GM19239 (cell line): ENCODE measurements at regions not wholly inside any gene's neighbourhood (a gene's known extent, or its start where the extent isn't known, plus 50 kb on each side); places are given as distances from the start of the nearest gene placed in this dataset.
"Not testable (repeated sequence)": the region's sequence is repeated elsewhere in the genome, so short reads cannot be mapped to it uniquely, and the experiment has no call there.

Experiments used
- DNase-seq: peaks from one replicate; pipeline ENCODE4 v3.0.0; 2011; ENCODE audit warnings: low spot score; ENCODE audit not compliant: insufficient read length
- FAIRE-seq: peaks from 2 replicates; lab custom pipeline; 2011; peaks lifted over from hg19 to GRCh38; lab: Jason Lieb, UNC

DNA sequence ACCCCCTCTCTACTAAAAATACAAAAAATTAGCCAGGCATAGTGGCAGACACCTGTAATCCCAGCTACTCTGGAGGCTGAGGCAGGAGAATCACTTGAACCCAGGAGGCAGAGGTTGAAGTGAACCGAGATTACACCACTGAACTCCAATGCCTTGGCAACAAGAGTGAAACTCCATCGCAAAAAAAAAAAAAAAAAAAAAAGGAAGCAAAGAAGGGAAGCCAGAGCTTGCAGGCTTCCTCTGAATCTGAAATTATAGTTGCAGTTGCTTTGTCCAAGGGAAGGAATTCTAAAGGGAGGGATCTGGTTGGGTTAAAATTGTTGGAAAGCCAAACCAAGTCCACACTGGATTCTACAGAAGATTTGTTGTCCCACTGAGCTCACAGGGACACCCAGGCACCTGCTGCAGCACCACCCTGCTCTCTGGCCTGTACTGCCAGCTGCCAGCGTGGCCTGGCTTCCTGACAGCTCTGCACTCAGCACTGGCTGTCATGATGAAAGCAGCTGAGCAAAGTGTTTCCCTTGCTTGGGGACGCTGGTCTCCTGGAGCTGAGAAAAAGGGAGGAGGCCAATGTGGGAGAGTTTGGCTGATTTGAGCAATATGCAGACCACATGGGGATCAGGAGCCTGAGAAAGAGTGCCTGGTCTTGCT lies 88.8 kb upstream of the HES1 start:
- DNase-seq: no peak
- no peak for FAIRE-seq

DNA sequence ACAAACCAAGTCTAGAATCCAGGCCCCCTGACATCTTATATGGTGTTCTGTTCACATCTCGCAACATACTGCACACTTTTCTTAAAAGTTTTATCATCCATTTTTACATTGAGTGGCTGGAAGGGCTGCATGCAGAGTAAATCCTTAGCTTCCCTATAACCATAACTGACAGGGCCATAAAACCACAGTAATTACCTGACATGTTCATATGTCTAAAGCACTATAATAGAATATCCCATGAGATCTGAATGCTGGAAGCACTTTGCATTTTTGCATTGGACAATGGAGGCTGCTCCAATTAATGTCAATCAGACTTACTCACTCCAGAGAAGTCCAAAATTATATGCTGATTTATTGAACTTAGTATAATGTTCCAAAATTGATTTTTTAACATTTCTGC lies 86.6 kb upstream of the HES1 start:
- FAIRE-seq (no peak), DNase-seq (no peak)

DNA sequence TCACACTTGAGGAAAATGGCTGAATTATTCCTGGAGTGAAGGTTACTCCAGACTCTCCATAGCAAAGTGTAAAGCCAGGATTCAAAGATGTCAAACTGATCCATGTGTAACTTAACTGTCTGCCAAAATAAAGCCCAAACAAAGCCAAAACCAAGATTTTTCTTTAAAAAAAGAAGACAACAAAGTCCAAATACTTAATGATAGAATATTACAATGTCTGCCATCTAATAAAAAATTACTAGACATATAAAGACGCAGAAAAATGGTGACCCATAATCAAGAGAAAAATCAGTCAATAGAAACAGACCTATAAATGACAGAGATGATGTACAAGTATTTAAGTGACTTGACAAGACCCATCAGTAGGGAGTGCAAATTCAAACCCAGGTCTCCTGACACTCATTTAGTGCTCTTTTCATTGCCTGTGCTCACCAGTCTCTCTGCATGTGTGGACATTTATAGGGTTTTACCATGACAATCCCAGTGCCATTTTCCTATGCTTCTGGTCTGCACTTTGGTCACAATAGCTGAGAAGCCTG lies 85.1 kb upstream of the HES1 start:
- FAIRE-seq (no peak), DNase-seq (no peak)

DNA sequence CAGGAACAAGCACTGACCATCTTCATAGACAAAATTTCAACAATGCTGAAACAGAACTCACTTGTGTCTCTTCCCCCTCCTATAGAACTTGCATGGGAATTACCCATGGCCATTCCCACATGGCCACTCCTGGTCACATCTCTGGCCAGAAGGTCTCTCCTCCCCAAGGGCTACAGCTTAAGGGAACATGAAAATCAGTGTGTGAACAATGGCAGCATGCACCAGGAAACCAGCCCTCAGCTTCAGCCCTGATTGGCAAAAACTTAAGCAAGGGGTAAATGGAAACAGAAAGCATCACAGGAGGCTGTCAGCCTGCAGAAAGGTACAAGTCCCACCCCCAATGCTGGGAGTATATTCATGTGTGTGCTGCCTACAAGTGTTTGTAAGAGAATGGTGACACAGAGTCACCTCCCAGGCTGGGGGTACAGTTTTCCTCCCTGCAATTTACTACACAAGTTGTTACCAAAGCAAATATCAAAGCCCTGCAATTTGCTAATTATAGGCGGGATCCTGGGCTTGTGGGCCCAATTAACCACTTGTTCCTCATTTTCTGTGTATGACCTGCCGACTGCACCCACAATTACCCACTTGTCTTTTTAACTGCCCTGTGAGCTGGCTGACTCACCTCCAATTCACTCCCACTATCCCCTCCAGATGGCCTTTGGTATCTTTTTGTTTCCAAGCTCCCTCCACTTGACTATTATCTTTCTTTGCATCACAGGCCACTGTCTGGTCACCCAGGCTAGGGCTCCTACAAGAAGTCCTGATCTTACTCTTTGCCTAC lies 84.4 kb upstream of the HES1 start:
- DNase-seq (no peak), FAIRE-seq (no peak)

GRCh38 chr3:194053136-194053535 lies 82.8 kb upstream of the HES1 start:
- DNase-seq: no peak
- FAIRE-seq: no peak

DNA sequence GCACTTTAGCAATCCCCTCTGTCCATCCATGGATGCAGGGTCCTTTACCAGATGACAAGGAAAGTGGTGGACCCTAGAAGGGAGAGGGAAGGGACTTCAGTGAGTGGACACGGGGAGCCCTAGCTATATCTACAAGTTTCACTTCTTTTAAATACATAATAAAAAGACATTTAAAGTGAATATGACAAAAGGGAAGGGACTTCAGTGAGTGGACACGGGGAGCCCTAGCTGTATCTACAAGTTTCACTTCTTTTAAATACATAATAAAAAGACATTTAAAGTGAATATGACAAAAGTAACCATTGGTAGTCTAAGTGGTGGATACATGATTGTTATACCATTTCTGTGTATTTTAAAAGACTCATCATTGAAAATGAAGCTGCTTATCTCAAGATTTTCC lies 81.9 kb upstream of the HES1 start:
- DNase-seq (no peak), FAIRE-seq (no peak)

- no peak for DNase-seq
- FAIRE-seq: no peak
Observed at GRCh38 chr3:194054540-194054939, 81.4 kb upstream of the HES1 start.

DNA sequence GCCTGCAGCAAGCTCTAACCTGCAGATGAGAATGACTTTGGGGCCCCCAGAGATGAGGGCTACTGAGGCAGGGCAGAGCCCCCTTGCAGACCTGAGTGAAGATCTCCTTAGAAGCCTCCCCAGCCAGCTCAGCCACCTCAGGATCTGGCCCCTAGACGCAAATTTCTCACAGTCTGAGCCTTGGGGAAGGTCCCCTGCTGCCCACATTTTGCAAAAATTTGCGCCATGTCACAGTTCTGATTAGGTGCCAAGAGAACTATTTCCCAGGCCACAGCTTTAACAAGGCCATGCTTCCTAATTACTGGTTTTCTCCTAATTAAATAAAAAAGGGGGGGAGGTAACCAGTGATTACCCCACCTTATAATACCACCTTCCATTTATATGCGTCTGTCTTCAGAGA lies 81.0 kb upstream of the HES1 start:
- no peak for DNase-seq
- no peak for FAIRE-seq

DNA sequence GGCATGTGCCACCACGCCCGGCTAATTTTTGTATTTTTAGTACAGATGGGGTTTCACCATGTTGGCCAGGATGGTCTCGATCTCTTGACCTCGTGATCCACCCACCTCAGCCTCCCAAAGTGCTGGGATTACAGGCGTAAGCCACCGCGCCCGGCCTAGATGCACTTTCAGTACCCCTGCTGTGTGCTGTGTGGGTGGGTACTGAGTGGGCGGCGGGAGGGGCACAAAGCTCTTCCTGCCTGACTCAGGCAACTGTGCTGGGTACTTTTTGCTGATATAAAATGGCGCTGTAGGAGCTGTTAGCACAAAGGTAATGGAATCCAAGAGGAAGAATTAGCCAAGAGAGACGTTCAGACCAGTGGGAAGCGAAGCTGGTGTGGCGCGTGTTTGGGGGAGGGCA lies 79.6 kb upstream of the HES1 start:
- DNase-seq, FAIRE-seq: not testable (repeated sequence)

GRCh38 chr3:194056731-194057415 lies 79.1 kb upstream of the HES1 start:
- DNase-seq (no peak), FAIRE-seq (no peak)

GRCh38 chr3:194057570-194058188 lies 78.3 kb upstream of the HES1 start:
- DNase-seq: no peak
- FAIRE-seq: no peak

DNA sequence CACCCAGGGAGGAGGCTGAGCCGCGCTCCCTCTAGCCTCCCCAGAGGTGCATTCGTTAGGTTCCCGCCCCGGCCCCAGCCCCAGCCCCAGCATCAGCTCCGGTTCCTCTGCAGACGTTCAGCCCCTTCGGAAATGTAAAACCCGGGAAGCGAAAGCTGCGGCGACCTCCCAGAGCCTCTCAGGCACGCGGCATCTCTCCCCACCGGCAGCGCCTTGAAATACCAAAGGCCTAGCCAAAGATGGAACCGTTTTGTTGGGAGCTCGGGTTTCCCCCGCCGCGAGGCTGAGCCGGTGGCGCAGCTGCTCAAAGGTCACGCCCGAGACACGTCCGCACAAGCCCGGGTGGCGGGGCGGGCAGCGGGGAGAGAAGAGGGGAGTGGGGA lies 77.8 kb upstream of the HES1 start:
- DNase-seq (peak; percentile 35), FAIRE-seq (peak; percentile 51)

DNA sequence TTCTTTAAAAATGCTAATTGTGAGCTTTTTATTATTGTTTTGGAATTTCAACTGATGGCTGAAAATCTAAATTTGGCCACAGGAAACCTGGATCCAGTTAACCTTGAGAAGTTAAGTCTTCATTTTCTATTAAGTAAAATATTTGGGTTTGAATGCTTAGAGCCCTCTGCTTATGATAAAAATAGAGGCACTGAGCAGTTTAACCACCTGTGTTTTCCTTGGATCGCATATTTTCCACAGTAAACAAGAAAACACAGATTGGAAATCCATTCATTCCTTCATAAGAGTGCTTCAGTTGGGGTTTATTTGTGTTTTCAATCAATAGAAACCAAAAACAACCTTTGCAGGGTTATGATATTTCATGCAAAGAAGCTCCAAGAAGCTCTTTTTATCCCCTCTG lies 77.2 kb upstream of the HES1 start:
- no peak for DNase-seq
- FAIRE-seq: no peak

GRCh38 chr3:194061421-194062030 lies 74.4 kb upstream of the HES1 start:
- DNase-seq (no peak), FAIRE-seq (no peak)

GRCh38 chr3:194062830-194063229 lies 73.1 kb upstream of the HES1 start:
- FAIRE-seq (no peak), DNase-seq (no peak)

DNA sequence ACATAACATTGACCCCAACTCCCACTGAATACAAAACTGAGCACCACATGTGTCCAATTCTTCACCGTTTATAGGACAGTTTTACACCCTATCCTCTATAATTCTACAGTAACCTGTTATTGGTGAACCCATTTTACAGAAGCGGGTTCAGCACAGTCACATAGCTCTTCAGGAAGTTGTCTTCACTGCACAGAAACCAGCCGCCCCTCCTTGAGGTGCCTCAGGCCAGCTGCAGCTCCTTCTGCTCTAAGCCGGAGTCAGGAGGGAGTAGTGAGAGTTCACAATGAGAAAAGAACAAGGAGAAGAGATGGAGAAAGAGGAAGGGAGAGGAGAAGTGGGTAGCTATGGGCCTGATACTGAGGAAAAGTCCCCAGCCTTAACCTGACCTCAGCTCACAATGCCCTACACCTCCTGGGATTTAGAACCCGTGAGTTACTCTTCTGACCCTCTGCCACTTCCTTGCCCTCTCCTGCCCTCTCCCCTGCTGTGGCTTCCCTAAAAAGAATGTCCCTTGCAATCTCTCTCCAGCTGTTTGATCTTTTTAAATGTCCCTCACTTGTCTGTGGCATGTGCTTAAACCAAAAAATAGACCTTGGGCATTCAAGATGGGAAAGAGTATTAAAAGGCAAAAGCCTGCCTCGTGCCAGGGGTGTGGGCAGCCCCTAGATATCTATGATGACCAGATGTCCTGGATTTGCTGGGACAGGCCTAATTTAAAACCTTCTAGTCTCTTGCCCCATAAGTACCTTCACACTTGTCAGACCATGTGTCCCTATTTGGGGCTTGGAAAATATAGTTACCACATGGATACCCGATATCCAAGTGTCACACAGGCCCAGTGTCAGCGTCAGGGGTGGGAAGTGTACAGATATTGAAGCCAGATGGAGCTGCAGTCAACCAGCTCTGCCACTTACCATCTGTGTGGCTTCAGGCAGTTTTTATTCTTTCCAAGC lies 71.3 kb upstream of the HES1 start:
- DNase-seq (no peak), FAIRE-seq (no peak)

GRCh38 chr3:194067327-194067726 lies 68.6 kb upstream of the HES1 start:
- DNase-seq, FAIRE-seq: not testable (repeated sequence)

- no peak for FAIRE-seq
- no peak for DNase-seq
Observed at GRCh38 chr3:194067949-194068362, 68.0 kb upstream of the HES1 start.
